Keratinocyte (primary cell): ENCODE measurements at regions not wholly inside any gene's neighbourhood (a gene's known extent, or its start where the extent isn't known, plus 50 kb on each side); places are given as distances from the start of the nearest gene placed in this dataset.

Experiments used
- DNase-seq: peaks from one replicate; pipeline ENCODE4 v3.0.0-alpha.2; 2011; ENCODE audit warnings: low read depth, missing footprints, low spot score
- FAIRE-seq: peaks from 2 replicates; lab custom pipeline; 2011; peaks lifted over from hg19 to GRCh38; lab: Jason Lieb, UNC
- H2AFZ ChIP-seq: 2 replicates; pipeline ENCODE4 v1.6.0; 2012; ENCODE audit warnings: low read length, control low read depth, inconsistent platforms; ENCODE audit not compliant: control insufficient read depth
- H3K27ac ChIP-seq: 2 replicates; pipeline ENCODE4 v1.5.1; 2011; ENCODE audit warnings: low read length; ENCODE audit not compliant: control insufficient read depth, insufficient read depth
- H3K27me3 ChIP-seq: 3 replicates; pipeline ENCODE4 v1.6.0; 2011; ENCODE audit warnings: low read length; ENCODE audit not compliant: control insufficient read depth, insufficient read depth; ENCODE audit errors: extremely low read depth
- H3K36me3 ChIP-seq, 2 experiments: 2 replicates in 1 of 2; 3 replicates in 1 of 2; pipeline ENCODE4 v1.5.1; 2011; ENCODE audit warnings: low read length in 2 of 2, mild to moderate bottlenecking in 1 of 2; ENCODE audit not compliant: control insufficient read depth in 2 of 2, insufficient read depth in 2 of 2; ENCODE audit errors: extremely low read depth in 1 of 2
- H3K4me1 ChIP-seq: 3 replicates; pipeline ENCODE4 v1.5.1; 2011; ENCODE audit warnings: low read length; ENCODE audit not compliant: control insufficient read depth, insufficient read depth; ENCODE audit errors: extremely low read depth
- H3K4me2 ChIP-seq: 3 replicates; pipeline ENCODE4 v1.6.0; 2011; ENCODE audit warnings: low read depth, low read length; ENCODE audit not compliant: control insufficient read depth, insufficient read depth; ENCODE audit errors: extremely low read depth
- H3K4me3 ChIP-seq, 3 experiments: fragments of 200-600 bp in 1 of 3; sonication (generic) in 1 of 3; 2 replicates in 2 of 3; 3 replicates in 1 of 3; pipeline ENCODE4 v1.5.1; 2011 to 2016; ENCODE audit warnings: low read length in 3 of 3, mild to moderate bottlenecking in 3 of 3, control low read depth in 2 of 3, inconsistent platforms in 1 of 3, low read depth in 1 of 3, mixed read lengths in 1 of 3, mixed run types in 1 of 3, moderate library complexity in 1 of 3; ENCODE audit not compliant: control insufficient read depth in 2 of 3, insufficient read depth in 2 of 3; ENCODE audit errors: extremely low read depth in 1 of 3
- H3K79me2 ChIP-seq: 2 replicates; pipeline ENCODE4 v1.6.0; 2012; ENCODE audit warnings: low read length; ENCODE audit not compliant: control insufficient read depth, insufficient read depth
- H3K9ac ChIP-seq: 3 replicates; pipeline ENCODE4 v1.6.0; 2011; ENCODE audit warnings: low read length; ENCODE audit not compliant: control insufficient read depth, insufficient read depth; ENCODE audit errors: extremely low read depth
- H3K9me1 ChIP-seq: 3 replicates; pipeline ENCODE4 v1.6.0; 2011; ENCODE audit warnings: low read length; ENCODE audit not compliant: control insufficient read depth, insufficient read depth; ENCODE audit errors: extremely low read depth
- H3K9me3 ChIP-seq: 2 replicates; pipeline ENCODE4 v1.5.1; 2012; ENCODE audit warnings: low read depth, low read length; ENCODE audit not compliant: control insufficient read depth
- H4K20me1 ChIP-seq: 3 replicates; pipeline ENCODE4 v1.6.0; 2011; ENCODE audit warnings: low read length; ENCODE audit not compliant: control insufficient read depth, insufficient read depth; ENCODE audit errors: extremely low read depth
- CTCF ChIP-seq, 3 experiments: IDR thresholded peaks in 1 of 3; conservative IDR thresholded peaks in 1 of 3; optimal IDR thresholded peaks in 1 of 3; 2 replicates in 2 of 3; 3 replicates in 1 of 3; pipeline versions ENCODE3 to v1.5.1; 2011; ENCODE audit warnings: low read length in 3 of 3, mild to moderate bottlenecking in 3 of 3, moderate library complexity in 2 of 3, control low read depth in 1 of 3, inconsistent platforms in 1 of 3; ENCODE audit not compliant: insufficient read depth in 2 of 3; ENCODE audit errors: extremely low read depth in 1 of 3
- EZH2 ChIP-seq: IDR thresholded peaks from one replicate; pipeline ENCODE4 v1.6.1; 2012; ENCODE audit warnings: inconsistent platforms, mild to moderate bottlenecking, low read length, moderate library complexity
- dilution Hi-C: fragments of 300-500 bp; cut with MboI; formaldehyde crosslinking; loops from one replicate; pipeline ENCODE4 v1.7.0; 2020; ENCODE audit warnings: low sequenced_read_pairs; ENCODE audit not compliant: extremely low pct_ligation_motif_present

- no peak overlapping the region for H2AFZ ChIP-seq
- no peaks in the 10 kb centered on the region for H3K4me1 ChIP-seq
- H3K9me3 ChIP-seq, result no peaks in the 10 kb centered on the region
- no peaks in the 10 kb centered on the region for H3K36me3 ChIP-seq
- FAIRE-seq (no peak), DNase-seq (no peak)
- H3K27me3 ChIP-seq, result no peaks in the 10 kb centered on the region
- TF ChIP-seq EZH2, result no peak
- TF ChIP-seq CTCF (optimal IDR thresholded peaks at IDR 0.05 in 1 of 3, IDR thresholded peaks at IDR 0.05 in 1 of 3, conservative IDR thresholded peaks at IDR 0.05 in 1 of 3; ENCODE audit: extremely low read depth in 1 of 3, insufficient read depth in 2 of 3, low read length in 3 of 3), result no peak
- no peaks in the 10 kb centered on the region for H3K9me1 ChIP-seq
- no peak overlapping the region for H3K4me3 ChIP-seq
- H4K20me1 ChIP-seq, result no peaks in the 10 kb centered on the region
- no peak overlapping the region for H3K9ac ChIP-seq
- H3K4me2 ChIP-seq, result no peak overlapping the region
- H3K27ac ChIP-seq, result no peak overlapping the region
- H3K79me2 ChIP-seq, result no peaks in the 10 kb centered on the region
- dilution Hi-C loops, result no loop called here
Observed at GRCh38 chr18:53586923-53587322, 637.5 kb downstream of the MBD2 start.
